ENCODE measurements at regions not wholly inside any gene's neighbourhood (a gene's known extent, or its start where the extent isn't known, plus 50 kb on each side); places are given as distances from the start of the nearest gene placed in this dataset.
"Not testable (repeated sequence)": the region's sequence is repeated elsewhere in the genome, so short reads cannot be mapped to it uniquely, and the experiment has no call there.

- H3K27me3 ChIP-seq (ENCODE audit: control insufficient read depth, insufficient read depth, low read length): no peaks in the 10 kb centered on the region
- intact Hi-C loops (cut with DNase I): no loop called here
- FAIRE-seq (no peak), DNase-seq (no peak)
- no peak overlapping the region for H3K4me3 ChIP-seq (ENCODE audit: low read length in 3 of 3)
- H3K9ac ChIP-seq (ENCODE audit: low read length in 3 of 3): no peak overlapping the region
- no peaks in the 10 kb centered on the region for H3K36me3 ChIP-seq (ENCODE audit: control insufficient read depth in 2 of 3, insufficient read depth in 3 of 3, low read length in 3 of 3)
- no peaks in the 10 kb centered on the region for H3K4me1 ChIP-seq (ENCODE audit: control insufficient read depth in 2 of 3, insufficient read depth in 2 of 3, low read depth in 1 of 3, low read length in 3 of 3)
- H3K27ac ChIP-seq (ENCODE audit: low read depth in 2 of 2, low read length in 2 of 2): no peak overlapping the region
- TF ChIP-seq CTCF (IDR thresholded peaks at IDR 0.05; ENCODE audit: borderline replicate concordance, extremely low read depth, insufficient read depth): no peak
- no peaks in the 10 kb centered on the region for H3K9me3 ChIP-seq (ENCODE audit: control insufficient read depth in 2 of 3, insufficient read depth in 1 of 3, low read length in 3 of 3)
These were observed 1541.6 kb downstream of the TSPY10 start for GRCh38 chrY:11069271-11069670.

- no peak for TF ChIP-seq CTCF (IDR thresholded peaks at IDR 0.05; ENCODE audit: borderline replicate concordance, extremely low read depth, insufficient read depth)
These were observed 1542.8 kb downstream of the TSPY10 start for GRCh38 chrY:11070250-11071113.

GRCh38 chrY:11085801-11086200, 1558.1 kb downstream of the TSPY10 start:
- H3K27ac ChIP-seq (ENCODE audit: low read depth in 2 of 2, low read length in 2 of 2); H3K4me3 ChIP-seq (ENCODE audit: low read length in 3 of 3); intact Hi-C loops (cut with DNase I); H3K9me3 ChIP-seq (ENCODE audit: control insufficient read depth in 2 of 3, insufficient read depth in 1 of 3, low read length in 3 of 3); FAIRE-seq; H3K27me3 ChIP-seq (ENCODE audit: control insufficient read depth, insufficient read depth, low read length); H3K4me1 ChIP-seq (ENCODE audit: control insufficient read depth in 2 of 3, insufficient read depth in 2 of 3, low read depth in 1 of 3, low read length in 3 of 3); H3K36me3 ChIP-seq (ENCODE audit: control insufficient read depth in 2 of 3, insufficient read depth in 3 of 3, low read length in 3 of 3); H3K9ac ChIP-seq (ENCODE audit: low read length in 3 of 3); DNase-seq: not testable (repeated sequence)

More at GRCh38 chrY:11070250-11071113, 1542.8 kb downstream of the TSPY10 start:
- Histone ChIP-seq H3K27ac (ENCODE audit: low read depth in 2 of 2, low read length in 2 of 2) (no peak overlapping the region), H3K4me3 (ENCODE audit: low read length in 3 of 3) (no peak overlapping the region), H3K36me3 (ENCODE audit: control insufficient read depth in 2 of 3, insufficient read depth in 3 of 3, low read length in 3 of 3) (no peaks in the 10 kb centered on the region), H3K9me3 (ENCODE audit: control insufficient read depth in 2 of 3, insufficient read depth in 1 of 3, low read length in 3 of 3) (no peaks in the 10 kb centered on the region), H3K9ac (ENCODE audit: low read length in 3 of 3) (no peak overlapping the region), H3K27me3 (ENCODE audit: control insufficient read depth, insufficient read depth, low read length) (no peaks in the 10 kb centered on the region), H3K4me1 (ENCODE audit: control insufficient read depth in 2 of 3, insufficient read depth in 2 of 3, low read depth in 1 of 3, low read length in 3 of 3) (no peaks in the 10 kb centered on the region)
- FAIRE-seq: no peak
- DNase-seq: no peak
- intact Hi-C loops (cut with DNase I): no loop called here

- H3K4me1 ChIP-seq (ENCODE audit: control insufficient read depth in 2 of 3, insufficient read depth in 2 of 3, low read depth in 1 of 3, low read length in 3 of 3); DNase-seq; intact Hi-C loops (cut with DNase I); H3K27ac ChIP-seq (ENCODE audit: low read depth in 2 of 2, low read length in 2 of 2); H3K27me3 ChIP-seq (ENCODE audit: control insufficient read depth, insufficient read depth, low read length); FAIRE-seq; H3K9ac ChIP-seq (ENCODE audit: low read length in 3 of 3); H3K4me3 ChIP-seq (ENCODE audit: low read length in 3 of 3); H3K9me3 ChIP-seq (ENCODE audit: control insufficient read depth in 2 of 3, insufficient read depth in 1 of 3, low read length in 3 of 3); H3K36me3 ChIP-seq (ENCODE audit: control insufficient read depth in 2 of 3, insufficient read depth in 3 of 3, low read length in 3 of 3): not testable (repeated sequence)
These were observed 1569.8 kb downstream of the TSPY10 start for GRCh38 chrY:11097498-11097897.

- H3K36me3 ChIP-seq (ENCODE audit: control insufficient read depth in 2 of 3, insufficient read depth in 3 of 3, low read length in 3 of 3); intact Hi-C loops (cut with DNase I); H3K4me1 ChIP-seq (ENCODE audit: control insufficient read depth in 2 of 3, insufficient read depth in 2 of 3, low read depth in 1 of 3, low read length in 3 of 3); H3K27ac ChIP-seq (ENCODE audit: low read depth in 2 of 2, low read length in 2 of 2); FAIRE-seq; H3K27me3 ChIP-seq (ENCODE audit: control insufficient read depth, insufficient read depth, low read length); H3K9ac ChIP-seq (ENCODE audit: low read length in 3 of 3); H3K9me3 ChIP-seq (ENCODE audit: control insufficient read depth in 2 of 3, insufficient read depth in 1 of 3, low read length in 3 of 3); H3K4me3 ChIP-seq (ENCODE audit: low read length in 3 of 3): not testable (repeated sequence)
- DNase-seq: peak in 1 of 5 donors; percentile 72
These were observed 1570.7 kb downstream of the TSPY10 start for GRCh38 chrY:11098419-11098818.
